H4 (cell line): ENCODE measurements at regions not wholly inside any gene's neighbourhood (a gene's known extent, or its start where the extent isn't known, plus 50 kb on each side); places are given as distances from the start of the nearest gene placed in this dataset.
A peak's percentile ranks its signal among the peaks of the same experiment; 100 is the strongest.

ENCODE experiments used
- DNase-seq: peaks from one replicate; pipeline ENCODE4 v3.0.0-alpha.2; 2015; ENCODE audit warnings: low spot score

DNA sequence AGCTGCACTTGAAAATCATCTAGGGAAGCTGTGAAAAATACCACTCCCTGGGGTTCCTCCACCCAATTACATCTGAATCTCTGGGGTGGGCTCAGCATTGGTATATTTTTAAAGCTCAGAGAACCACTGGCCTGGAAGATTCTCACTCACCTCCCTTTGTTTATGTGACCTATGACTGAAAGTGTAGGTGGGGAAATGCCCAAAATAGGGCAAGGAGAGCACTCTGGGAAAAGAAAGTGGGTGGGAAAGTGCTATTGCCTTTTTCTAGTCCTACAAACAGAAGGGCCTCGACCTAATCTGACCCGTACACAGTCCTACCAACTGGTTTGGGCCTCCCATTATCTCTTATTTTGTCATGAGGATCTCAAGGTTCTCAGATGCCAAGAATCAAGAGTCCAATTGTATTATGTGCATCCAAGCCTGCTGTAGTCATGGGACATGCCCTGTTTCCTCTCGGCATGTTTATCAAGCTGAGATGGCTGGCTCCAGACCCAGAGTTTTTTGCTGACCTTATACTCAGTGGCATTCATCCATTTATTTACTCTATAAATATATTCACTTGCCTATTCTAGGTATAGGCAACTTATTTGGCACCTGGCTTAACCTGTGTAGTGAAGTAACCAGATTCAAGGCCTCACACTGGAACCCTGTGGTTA, 483.7 kb downstream of the ENC1 start:
- DNase-seq, result no peak

DNA sequence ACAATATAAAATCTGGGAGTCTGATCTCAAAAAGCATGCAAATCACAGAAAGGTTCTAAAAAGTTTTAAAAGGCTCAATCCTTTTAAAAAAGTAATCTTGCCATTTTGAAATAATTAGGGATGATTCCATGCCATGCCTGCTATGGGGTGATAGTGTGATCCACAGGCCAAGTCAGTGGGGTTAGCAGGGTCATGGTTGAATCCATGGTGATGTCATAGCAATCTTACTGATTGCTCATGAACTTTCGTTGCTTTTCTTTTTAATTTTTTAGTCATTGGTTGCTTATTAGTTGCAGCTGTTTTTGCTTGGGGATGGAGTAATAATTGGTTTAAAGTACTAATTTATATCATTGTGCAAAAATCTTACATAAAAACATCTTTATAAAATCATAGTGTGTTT, 485.0 kb downstream of the ENC1 start:
- DNase-seq, result no peak

DNA sequence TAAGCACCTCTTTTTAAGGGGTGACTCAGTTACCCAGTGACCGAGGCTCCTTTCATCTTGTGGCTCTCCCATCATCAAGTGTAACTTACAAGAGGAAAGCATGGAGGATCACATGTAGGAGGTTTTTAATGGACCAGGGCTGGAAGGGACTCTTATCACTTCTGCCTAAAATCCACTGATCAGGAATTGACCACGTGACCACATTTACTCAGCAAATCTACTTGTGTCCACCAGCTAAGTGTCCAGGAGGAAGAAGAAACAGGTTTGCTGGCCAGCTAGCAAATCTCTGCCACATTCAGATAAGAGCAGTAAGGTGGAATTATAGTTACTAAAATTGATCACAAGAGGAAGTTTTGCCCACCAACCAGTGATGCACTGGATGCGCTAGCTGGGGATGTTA, 486.0 kb downstream of the ENC1 start:
- DNase-seq, result no peak

DNA sequence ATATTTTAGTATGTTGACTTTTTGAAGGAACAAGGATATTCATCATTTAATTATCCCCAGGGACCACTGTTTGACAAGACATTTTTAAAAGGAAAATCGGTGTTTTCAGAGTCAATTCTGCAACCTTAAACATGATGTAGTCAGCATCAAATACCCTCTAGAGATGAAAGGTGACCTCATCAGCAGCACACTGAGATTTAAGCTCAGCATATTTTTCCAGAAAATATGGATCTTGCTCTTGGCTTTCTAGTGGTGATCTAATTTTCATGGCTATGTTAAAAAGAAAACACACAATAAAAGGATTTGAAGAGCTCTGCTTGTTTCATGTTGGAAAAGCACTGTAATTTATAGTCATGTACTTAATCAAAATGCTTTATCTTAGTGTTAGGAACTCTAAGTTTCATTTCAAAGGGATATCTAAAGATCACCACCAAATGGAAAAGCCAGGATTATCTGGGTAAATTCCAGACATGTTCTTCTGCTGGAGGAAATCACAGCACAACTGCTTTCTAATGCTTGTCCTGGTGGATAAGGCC, 487.2 kb downstream of the ENC1 start:
- DNase-seq, result no peak

DNA sequence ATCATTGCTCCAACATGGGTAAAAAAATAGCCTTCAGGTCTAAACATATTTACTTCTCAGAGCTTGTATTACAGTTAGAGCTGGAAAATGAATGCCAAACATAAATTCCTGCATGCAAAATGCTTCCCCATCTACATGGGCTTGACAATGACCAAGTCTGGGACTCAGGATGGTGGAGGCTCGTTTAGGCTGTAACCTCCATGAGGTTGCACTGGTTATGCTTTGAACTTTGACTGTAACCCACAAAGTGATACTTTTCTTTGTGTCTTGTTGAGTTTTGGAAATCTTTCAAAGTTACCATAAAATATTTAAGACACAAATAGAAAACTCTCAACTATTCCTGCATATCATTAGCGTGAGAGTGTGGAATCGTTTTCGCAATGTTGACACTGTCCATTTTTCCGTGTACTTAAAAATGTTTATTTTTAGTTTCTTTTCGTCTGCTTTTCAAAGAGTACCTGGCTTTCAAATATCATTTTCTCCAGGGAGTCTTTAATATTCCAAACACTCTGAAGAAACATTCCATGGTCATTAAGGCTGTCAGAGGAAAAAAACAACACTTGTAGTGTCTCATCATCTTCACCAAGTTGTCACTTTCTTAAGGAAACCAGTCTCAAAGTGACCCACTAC, 487.8 kb downstream of the ENC1 start:
- DNase-seq, result no peak

DNA sequence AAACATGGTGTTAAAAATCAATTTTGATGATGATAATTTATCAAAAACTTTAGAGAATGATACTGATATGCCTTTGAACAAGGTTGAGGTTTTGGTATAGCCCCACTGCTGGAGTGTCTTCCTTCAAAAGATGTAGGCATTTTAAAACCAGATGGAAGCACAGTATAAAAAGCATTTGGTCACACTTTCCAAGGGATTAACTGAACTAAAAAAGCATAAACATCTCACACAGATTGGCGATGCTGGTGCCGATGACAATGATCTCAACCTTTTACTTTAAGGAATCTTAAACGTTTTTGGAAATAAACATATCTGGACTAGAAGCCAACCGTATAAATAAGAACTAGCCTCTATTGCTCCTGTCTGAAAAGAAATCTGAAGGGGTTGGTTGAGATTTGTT, 488.4 kb downstream of the ENC1 start:
- no peak for DNase-seq

DNA sequence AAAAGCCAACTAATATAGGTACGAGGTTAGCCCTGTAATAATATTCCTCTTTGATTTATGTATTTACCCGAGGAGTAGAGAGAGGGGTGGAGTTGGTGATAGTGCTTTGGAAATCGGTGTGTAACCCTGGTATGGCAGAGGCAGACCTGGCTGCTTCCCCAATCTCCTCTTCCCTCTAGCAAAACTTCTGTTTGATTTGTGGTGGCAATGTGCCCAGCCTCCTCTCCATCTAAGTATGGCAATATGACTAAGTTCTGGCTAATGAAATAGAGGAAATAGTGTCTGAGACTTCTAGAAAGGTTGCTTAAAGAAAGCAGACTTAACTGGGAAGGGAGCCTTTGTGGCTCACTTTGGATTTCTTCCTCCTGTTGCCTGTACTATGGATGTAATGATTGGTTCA, 491.1 kb downstream of the ENC1 start:
- DNase-seq, result peak; percentile 44

DNA sequence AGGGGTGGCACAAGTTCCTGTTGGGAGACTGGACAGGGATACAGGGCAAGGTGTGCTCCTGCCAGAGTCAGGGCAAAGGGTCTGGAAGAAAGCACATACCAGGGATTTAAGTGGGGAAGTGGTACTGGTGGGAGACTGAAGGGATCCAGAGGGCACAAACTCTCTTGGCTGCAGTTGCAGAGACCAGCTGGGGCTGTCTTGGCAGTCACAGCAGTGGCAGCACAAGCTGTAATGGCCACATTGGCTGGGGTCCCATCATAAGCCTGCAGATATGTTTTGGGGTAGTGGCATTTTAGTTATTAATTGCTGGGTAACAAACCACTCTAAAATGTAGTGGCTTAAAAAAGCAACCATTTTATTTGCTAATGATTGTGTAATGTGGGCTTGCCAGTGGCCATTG, 492.2 kb downstream of the ENC1 start:
- DNase-seq, result no peak

DNA sequence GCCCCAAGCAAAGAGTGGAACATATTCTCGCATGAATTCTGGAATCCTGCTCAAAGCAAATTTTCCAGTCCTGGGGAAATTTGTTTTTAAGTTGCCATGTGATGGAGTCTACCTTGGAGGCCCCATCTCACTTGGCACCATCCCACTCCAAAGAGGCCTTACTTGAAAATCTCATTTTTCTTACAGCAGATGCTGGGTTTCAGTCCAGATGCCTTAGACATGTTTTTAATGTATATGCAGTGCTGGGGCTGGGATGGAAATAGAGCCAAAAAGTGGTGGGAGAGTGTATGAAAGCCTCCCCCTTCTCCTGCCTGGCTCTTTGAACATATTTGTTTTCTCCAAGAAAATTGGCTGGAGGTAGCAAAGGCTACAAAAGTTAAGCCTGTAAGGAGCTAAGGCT, 493.7 kb downstream of the ENC1 start:
- DNase-seq, result no peak

DNA sequence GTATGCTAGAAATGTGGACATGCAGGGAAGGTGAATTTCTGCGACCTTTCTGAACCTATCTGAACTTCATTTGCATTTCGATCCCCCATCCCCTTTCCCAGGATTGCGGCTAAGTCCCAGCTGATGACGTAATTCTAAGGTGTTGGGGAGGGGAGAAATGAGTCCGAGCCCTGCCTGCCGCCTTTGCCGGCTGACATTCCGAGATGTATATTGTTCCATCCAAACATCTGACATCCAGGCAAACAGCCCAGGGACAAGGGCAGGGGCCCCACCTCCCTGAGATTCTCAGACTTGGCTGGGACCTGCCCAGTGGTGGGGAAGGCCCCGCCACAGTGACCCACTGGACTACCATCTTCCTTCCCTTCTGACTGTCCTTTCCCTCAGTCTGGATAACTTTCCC, 494.6 kb downstream of the ENC1 start:
- DNase-seq, result no peak

DNA sequence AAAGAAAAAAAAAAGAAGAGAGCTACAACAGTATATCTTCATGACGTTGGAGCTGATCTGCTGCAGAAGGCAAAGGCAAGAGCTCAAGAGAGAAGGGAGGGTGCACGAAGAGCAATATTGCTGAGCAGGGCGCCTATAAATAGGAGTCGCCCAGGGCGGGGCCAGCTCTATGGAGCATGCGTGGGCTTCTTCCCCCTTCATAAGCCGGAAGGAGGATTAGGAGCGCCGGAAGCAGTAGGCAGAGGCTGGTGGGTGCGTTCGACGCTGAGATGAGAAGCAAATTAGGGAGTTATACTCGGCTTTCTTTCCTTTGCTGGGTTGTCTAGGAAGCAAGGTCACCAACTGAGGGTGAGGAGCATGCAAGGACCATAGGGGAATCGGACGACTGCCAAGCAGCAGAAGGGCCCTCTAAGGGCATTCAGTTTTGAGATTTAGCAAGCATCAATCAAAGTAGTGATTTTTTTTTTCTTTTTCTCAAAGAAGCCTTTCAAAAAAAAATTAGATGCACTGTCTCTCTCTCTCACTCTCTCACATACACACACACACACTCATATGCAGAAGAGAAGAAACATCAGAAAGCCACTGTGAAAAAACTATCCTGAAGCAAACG, 496.7 kb downstream of the ENC1 start:
- no peak for DNase-seq

DNA sequence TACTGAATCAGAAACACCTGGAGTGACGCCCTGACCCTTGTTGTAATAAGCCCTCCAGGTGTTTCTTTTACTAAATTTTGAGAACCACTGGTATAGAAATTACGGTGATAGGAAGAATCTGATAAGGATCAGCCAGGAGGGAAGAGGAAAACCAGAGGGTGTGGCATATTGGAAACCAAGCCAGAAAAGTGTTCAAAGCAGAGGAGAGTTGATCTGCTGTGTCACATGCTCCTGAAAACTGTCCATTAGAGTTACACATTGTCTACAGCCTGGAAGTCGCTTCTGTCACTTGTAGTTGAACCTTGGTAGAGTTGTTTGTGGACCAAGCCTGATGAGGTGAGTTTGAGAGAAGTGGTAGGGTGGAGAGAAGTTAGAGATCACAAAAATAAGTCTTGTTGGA, 497.4 kb downstream of the ENC1 start:
- DNase-seq, result no peak

DNA sequence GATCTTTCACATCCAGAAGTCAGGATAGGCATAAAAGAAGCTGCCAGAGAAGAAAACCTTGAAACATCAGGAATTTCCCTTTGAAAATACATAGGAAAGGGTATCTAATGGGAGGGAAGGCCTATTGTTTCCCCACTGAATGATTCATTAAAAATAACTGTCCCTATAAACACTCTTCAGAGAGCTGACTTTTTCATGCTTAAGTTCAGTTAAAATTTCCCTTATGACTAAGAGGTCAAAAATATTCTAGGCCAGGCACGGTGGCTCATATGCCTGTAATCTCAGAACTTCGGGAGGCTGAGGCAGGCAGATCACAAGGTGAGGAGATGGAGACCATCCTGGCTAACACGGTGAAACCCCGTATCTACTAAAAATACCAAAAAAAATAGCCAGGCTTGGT, 499.5 kb downstream of the ENC1 start:
- DNase-seq, result no peak

DNA sequence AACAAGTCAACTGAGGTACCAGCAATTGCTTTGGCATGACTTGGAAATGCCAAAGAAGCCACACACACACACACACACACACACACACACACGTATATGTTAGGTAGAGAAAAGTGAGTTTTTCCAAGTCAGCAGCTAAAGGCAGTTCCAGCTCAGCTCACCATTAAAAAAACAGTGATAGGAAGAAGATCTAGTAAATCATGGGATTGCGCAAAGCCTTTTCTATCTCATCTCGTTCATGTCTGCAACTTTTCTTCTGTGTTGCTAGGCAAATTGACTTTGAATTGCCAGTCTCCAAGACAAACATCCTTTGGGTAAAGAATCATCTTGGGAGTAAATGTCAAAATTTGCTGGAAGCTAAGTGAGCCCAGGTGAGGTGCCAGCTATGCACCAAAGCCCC, 500.1 kb downstream of the ENC1 start:
- no peak for DNase-seq

DNA sequence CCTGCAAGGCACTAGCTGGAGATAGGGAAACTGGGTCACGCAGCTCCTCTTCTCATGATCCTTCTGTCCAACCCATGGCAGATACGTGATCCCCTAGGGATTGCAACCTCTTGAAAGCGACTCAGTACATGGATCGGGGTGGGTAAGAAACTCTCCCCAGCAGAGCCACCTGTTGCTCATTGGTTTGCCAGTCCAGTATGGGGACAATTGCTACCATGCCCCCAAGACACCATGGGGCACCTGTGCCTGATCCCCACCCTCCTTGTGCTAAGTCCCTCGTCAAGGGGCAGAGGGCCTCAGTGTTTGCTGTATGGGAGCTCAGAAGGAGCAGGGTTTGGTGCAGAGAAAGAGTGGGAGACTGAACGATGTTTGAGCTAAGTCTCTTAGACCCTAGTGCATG, 500.9 kb downstream of the ENC1 start:
- no peak for DNase-seq

DNA sequence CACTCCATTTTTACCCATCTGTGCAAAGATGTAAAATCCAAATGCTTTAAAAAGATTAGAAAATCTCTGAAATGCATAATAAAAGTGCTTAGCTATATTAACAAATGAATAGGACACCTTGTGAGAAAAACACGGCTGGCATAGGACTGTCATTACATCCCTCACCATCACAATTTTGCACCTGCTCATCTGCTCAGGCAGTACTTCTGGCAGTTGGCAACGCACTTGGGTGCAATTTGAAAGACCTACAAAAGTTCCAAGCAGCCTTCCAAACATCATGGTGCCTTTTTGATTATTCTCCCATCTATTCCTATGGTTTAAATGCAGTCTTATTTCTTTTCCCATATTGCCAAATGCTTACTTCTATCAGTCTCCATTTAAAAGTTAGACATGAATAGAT, 501.8 kb downstream of the ENC1 start:
- no peak for DNase-seq

DNA sequence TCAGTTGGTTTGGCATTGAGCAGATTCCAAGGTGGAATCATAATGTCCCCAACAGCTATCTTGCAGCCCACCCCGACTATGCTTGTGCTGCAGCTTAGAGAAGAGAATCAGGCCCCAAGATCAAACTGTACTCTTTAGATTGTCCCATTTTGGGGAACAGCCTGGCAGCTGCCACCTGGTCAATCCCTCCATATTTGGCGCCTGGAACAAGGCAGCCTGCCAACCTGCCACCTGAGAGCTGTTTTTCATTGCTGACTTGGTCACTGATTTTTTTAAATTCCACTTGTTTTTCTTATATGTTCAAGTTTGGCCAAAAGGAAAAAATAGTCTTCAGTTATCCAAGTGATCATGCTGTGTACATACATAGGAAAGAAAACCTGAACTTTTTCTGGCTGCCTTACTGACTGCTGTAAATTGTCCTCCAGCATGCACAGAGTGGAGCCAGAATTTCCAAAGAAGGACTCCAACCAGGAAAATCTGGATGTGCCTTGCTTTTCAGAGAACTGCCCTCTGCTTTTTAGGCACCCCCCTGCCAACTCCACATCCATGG, 504.2 kb downstream of the ENC1 start:
- DNase-seq, result no peak

DNA sequence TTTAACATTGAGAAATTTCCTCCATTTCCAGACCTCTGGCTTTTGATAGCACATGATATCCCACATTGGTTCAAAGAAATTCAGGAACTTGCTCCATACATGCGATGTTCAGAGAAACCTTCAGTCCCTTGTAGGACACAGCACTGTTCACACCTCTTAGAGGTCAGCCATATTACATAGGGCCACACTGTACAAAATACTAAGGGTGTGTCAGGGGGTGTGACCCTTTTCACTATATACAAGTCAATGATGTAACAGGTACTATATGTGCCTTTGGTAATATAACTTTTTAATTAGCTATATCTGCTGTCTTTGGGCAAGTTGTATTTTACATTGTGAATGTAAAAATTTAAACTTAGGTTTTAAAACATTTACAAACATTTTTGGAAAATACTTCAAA, 505.5 kb downstream of the ENC1 start:
- no peak for DNase-seq

DNA sequence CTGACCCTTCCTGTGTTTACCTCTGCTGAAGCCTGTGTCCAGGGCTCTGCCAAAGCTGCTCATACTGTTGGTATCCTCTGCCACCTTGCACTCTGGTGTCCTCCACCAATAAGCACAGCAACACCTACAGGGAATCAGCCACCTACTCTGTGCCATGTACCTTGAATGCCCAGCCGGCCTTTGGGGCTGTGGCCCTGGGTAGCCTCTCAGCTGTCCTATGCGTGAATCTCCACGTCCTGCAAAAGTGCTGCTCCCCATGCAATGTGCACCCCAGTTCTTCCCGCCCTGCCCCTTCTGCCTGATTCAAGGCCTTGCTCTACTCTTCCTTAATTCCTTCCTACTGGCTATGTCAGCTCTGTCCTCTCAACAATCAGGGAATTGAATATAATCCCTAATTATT, 506.5 kb downstream of the ARHGEF28 start:
- DNase-seq, result no peak

DNA sequence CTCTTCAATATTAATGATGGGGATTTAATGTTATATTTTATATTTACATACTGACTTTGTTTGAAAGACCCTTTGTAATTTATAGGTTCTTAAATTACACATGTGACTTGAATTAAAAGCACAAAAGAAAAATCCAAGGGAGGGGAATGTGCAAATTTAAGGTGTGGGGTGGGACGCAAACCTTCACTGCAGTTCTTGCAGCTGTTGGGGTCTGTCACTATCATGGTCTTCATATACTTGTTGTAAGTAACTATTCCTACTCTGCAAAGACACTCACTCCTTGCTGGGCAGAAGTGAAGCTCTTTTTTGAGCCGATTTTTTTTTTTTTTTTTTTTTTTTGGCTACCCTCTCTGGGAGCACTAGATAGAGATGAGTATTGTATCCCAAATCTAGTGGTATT, 505.3 kb downstream of the ARHGEF28 start:
- no peak for DNase-seq

DNA sequence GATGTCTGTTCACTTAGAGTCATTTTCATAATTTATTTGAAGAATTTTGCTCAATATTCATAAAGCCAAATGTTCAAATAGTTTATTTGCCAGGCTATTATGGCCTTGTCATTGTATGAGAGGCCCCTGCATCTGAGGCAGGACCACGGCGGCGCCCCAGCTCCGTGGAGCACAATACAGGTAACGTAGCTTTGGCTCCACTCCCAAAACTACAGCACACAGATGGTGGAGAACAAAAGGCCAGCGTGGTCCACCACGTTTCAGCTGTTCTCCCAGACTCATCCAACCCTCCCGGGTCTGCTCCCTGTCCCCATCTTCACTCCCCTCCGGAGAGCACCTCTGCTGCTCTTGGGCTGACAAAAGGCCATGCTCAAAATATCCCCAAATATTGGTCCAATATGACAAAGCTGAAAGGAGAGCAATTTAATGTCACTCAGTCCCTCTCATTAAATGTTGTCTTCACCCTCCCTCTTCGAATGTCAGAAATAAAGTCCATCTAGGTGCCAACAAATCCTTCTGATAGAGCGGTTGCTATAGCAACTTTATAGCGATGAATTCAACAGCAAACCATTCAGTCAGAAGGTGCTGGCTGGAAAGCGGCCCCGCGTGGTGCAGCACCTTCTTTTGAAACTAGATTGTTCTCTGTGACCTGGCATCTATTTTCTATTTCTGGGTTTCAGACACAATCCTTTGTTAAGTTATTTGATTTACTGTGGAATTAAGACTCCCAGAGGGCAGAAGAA, 504.3 kb downstream of the ARHGEF28 start:
- DNase-seq, result no peak
